Mucosa of descending colon (tissue), 3 donors: ENCODE measurements at regions not wholly inside any gene's neighbourhood (a gene's known extent, or its start where the extent isn't known, plus 50 kb on each side); places are given as distances from the start of the nearest gene placed in this dataset.

Experiments
- ATAC-seq: fragments of 200-7000 bp; cut with Tn5 transposase; one replicate; pipeline ENCODE4 v1.9.1; 2020; ENCODE audit warnings: mild to moderate bottlenecking, moderate library complexity
- DNase-seq, 3 donors: peaks; one replicate each; pipeline ENCODE4 v3.0.0-alpha.2; 2020
- H3K36me3 ChIP-seq: fragments of 200-600 bp; one replicate; pipeline ENCODE4 v1.8.0; 2021; ENCODE audit warnings: low read depth, mild to moderate bottlenecking
- H3K4me1 ChIP-seq: fragments of 200-600 bp; one replicate; pipeline ENCODE4 v1.8.0; 2021; ENCODE audit warnings: low read depth, mild to moderate bottlenecking
- H3K4me3 ChIP-seq: fragments of 200-600 bp; one replicate; pipeline ENCODE4 v1.8.0; 2021; ENCODE audit warnings: mild to moderate bottlenecking
- H3K9me3 ChIP-seq: fragments of 200-600 bp; one replicate; pipeline ENCODE4 v1.8.0; 2021; ENCODE audit warnings: mild to moderate bottlenecking
- CTCF ChIP-seq: fragments of 200-600 bp; IDR thresholded peaks from one replicate; pipeline ENCODE4 v1.8.0; 2022; ENCODE audit warnings: antibody characterized with exemption, mild to moderate bottlenecking
- intact Hi-C, 2 donors: fragments of 100-400 bp; cut with DNase I in 1 of 2; cut with micrococcal nuclease in 1 of 2; formaldehyde crosslinking; loops; one replicate each; pipeline versions ENCODE4 v1.11.0 to v1.11.1; 2022; cut with DNase I, micrococcal nuclease
- donor health status: DM: no; HTN: no; CAD: no; lungs with moderate emphysema.
- donor health status: DM: no; HTN: no; CAD: no.
- donor health status: DM: no; HTN: yes; CAD: no.

GRCh38 chr16:35452471-35452870, 1993.1 kb downstream of the TP53TG3F start:
- no peak for TF ChIP-seq CTCF
- Histone ChIP-seq H3K4me3 (no peak overlapping the region), H3K9me3 (peaks cover 84% of the 10 kb centered on the region), H3K4me1 (no peaks in the 10 kb centered on the region), H3K36me3 (no peaks in the 10 kb centered on the region)
- no peak for DNase-seq
- no peak for ATAC-seq
- intact Hi-C loops: no loop called here

- H3K36me3 ChIP-seq: no peaks in the 10 kb centered on the region
- intact Hi-C loops: no loop called here
- ATAC-seq: no peak
- TF ChIP-seq CTCF: no peak
- H3K4me3 ChIP-seq: no peak overlapping the region
- H3K9me3 ChIP-seq: peaks cover 53% of the 10 kb centered on the region
- H3K4me1 ChIP-seq: no peaks in the 10 kb centered on the region
- no peak for DNase-seq
These were observed 2003.9 kb downstream of the TP53TG3F start for GRCh38 chr16:35463358-35463757.

- Histone ChIP-seq H3K9me3 (peaks cover 41% of the 10 kb centered on the region), H3K4me3 (no peak overlapping the region), H3K4me1 (no peaks in the 10 kb centered on the region), H3K36me3 (no peaks in the 10 kb centered on the region)
- no peak for DNase-seq
- no peak for TF ChIP-seq CTCF
- intact Hi-C loops: no loop called here
- ATAC-seq: no peak
These were observed 2020.9 kb downstream of the TP53TG3F start for GRCh38 chr16:35480361-35480760.

GRCh38 chr16:35480988-35481387, 2021.6 kb downstream of the TP53TG3F start:
- no peaks in the 10 kb centered on the region for H3K36me3 ChIP-seq
- H3K4me1 ChIP-seq: no peaks in the 10 kb centered on the region
- no peak for DNase-seq
- intact Hi-C loops: no loop called here
- ATAC-seq: no peak
- peaks cover 41% of the 10 kb centered on the region for H3K9me3 ChIP-seq
- H3K4me3 ChIP-seq: no peak overlapping the region
- TF ChIP-seq CTCF: no peak

GRCh38 chr16:35485915-35486314, 2026.5 kb downstream of the TP53TG3F start:
- intact Hi-C loops: no loop called here

More at GRCh38 chr16:35485915-35486314, 2026.5 kb downstream of the TP53TG3F start:
- TF ChIP-seq CTCF: no peak
- ATAC-seq (no peak), DNase-seq (no peak)
- no peaks in the 10 kb centered on the region for H3K4me1 ChIP-seq
- peaks cover 41% of the 10 kb centered on the region for H3K9me3 ChIP-seq
- H3K4me3 ChIP-seq: no peak overlapping the region
- H3K36me3 ChIP-seq: no peaks in the 10 kb centered on the region
